ENCODE measurements at regions not wholly inside any gene's neighbourhood (a gene's known extent, or its start where the extent isn't known, plus 50 kb on each side); places are given as distances from the start of the nearest gene placed in this dataset.

DNA sequence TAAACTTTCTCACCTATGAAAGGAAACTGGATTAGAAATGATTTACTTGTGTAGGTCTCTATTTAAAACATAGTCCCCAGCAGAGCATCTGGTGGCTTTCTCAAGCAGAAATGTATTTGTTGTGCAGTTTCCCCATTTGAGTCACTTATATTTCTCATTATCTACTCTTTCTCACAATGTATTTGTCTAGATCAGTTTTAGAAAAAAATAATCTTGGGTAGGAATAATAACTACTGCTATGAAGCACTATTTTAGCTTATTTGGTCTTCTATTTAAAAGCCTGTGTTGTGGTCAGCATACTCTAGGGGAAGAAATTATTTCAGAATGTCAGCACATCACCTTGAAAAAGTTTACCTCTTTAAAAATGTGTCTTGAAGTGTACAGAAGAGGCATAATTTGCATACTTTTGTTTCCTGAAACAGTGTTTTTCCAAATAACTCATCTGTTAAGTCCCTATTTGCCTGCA, 60.9 kb upstream of the PRL start:
- TF ChIP-seq CTCF (IDR thresholded peaks at IDR 0.05) = no peak
- no peak overlapping the region for H3K27ac Mint-ChIP-seq
- intact Hi-C loops (cut with micrococcal nuclease) = no loop called here
- ChIA-PET POLR2A (no interaction called here), CTCF (no interaction called here)
- no peak overlapping the region for H3K4me3 Mint-ChIP-seq
- no peak for DNase-seq
- H3K27me3 Mint-ChIP-seq = peaks cover 5% of the 10 kb centered on the region
- ATAC-seq = no peak
- peaks cover 4% of the 10 kb centered on the region for H3K9me3 Mint-ChIP-seq
- H3K36me3 Mint-ChIP-seq (ENCODE audit: low read depth) = no peaks in the 10 kb centered on the region
- no peaks in the 10 kb centered on the region for H3K4me1 Mint-ChIP-seq (ENCODE audit: low read depth)

DNA sequence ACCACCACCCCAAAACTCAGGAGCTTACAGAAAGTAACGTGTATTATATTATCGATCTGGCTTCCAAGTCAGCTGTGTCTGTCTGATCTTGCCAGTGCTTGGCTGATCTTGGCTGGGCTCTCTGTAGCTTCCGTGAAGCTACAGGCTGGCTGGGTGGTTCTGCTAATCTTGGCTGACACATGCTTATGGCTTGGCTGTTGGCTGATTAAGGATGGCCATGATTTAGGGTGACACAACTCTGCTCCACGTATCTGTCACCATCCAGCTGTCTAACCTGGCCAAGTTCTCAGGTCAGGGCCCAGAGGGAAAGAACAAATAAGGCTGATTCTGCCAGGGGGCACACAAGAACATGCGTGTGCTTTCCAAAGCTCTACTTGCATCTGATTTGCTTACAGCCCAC, 64.7 kb upstream of the PRL start:
- Mint-ChIP-seq H3K4me1 (ENCODE audit: low read depth) (no peaks in the 10 kb centered on the region), H3K27me3 (peaks cover 2% of the 10 kb centered on the region), H3K4me3 (no peak overlapping the region), H3K27ac (no peak overlapping the region), H3K9me3 (peaks cover 4% of the 10 kb centered on the region), H3K36me3 (ENCODE audit: low read depth) (no peaks in the 10 kb centered on the region)
- POLR2A ChIA-PET = no interaction called here
- DNase-seq (no peak), ATAC-seq (no peak)
- no peak for TF ChIP-seq CTCF (IDR thresholded peaks at IDR 0.05)
- intact Hi-C loops (cut with micrococcal nuclease) = no loop called here
- CTCF ChIA-PET = no interaction called here

DNA sequence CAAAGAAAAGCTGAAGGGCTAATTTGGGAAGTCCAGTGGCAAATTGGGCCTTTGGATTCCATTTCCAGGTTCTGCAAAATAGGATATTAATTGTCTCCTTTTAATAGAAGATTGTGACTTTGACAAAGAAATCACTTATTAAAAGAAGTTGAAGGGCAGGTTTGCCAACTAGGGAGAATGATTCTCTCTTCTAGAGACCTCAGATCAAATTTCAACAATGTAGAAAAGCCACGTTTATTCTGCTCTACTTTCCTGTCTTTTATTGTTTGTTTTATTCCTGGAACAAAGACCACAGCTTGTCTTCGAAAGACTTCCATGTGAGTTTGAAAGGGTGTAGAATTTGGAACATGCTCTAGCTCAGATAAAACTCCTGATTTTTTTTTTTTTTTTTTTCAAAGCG, 65.5 kb upstream of the PRL start:
- ChIA-PET POLR2A (no interaction called here), CTCF (no interaction called here)
- DNase-seq (no peak), ATAC-seq (no peak)
- intact Hi-C loops (cut with micrococcal nuclease) = no loop called here
- H3K27ac Mint-ChIP-seq = no peak overlapping the region
- H3K4me3 Mint-ChIP-seq = no peak overlapping the region
- H3K4me1 Mint-ChIP-seq (ENCODE audit: low read depth) = no peaks in the 10 kb centered on the region
- H3K9me3 Mint-ChIP-seq = peaks cover 4% of the 10 kb centered on the region
- TF ChIP-seq CTCF (IDR thresholded peaks at IDR 0.05) = no peak
- peaks cover 2% of the 10 kb centered on the region for H3K27me3 Mint-ChIP-seq
- no peaks in the 10 kb centered on the region for H3K36me3 Mint-ChIP-seq (ENCODE audit: low read depth)

GRCh38 chr6:22363166-22363713, 66.4 kb upstream of the PRL start:
- Mint-ChIP-seq H3K36me3 (ENCODE audit: low read depth) (no peaks in the 10 kb centered on the region), H3K4me3 (no peak overlapping the region), H3K27me3 (peaks cover 2% of the 10 kb centered on the region), H3K27ac (no peak overlapping the region), H3K4me1 (ENCODE audit: low read depth) (no peaks in the 10 kb centered on the region), H3K9me3 (peaks cover 4% of the 10 kb centered on the region)
- ChIA-PET POLR2A (interaction anchor here (0.6 kb wide), 1 partner anchor 1095 kb away, joined by 5 read pairs; no protein-coding TSS in a partner anchor), CTCF (no interaction called here)
- TF ChIP-seq CTCF (IDR thresholded peaks at IDR 0.05) = no peak
- ATAC-seq (no peak), DNase-seq (no peak)
- intact Hi-C loops (cut with micrococcal nuclease) = no loop called here

GRCh38 chr6:22363714-22364239, 66.9 kb upstream of the PRL start:
- TF ChIP-seq CTCF (IDR thresholded peaks at IDR 0.05) = no peak
- ChIA-PET CTCF (no interaction called here), POLR2A (interaction anchor here (0.6 kb wide), 1 partner anchor 1095 kb away, joined by 5 read pairs; no protein-coding TSS in a partner anchor)
- ATAC-seq = no peak
- Mint-ChIP-seq H3K9me3 (peaks cover 4% of the 10 kb centered on the region), H3K4me3 (no peak overlapping the region), H3K27me3 (peaks cover 2% of the 10 kb centered on the region), H3K27ac (no peak overlapping the region), H3K4me1 (ENCODE audit: low read depth) (no peaks in the 10 kb centered on the region), H3K36me3 (ENCODE audit: low read depth) (no peaks in the 10 kb centered on the region)
- intact Hi-C loops (cut with micrococcal nuclease) = no loop called here
- no peak for DNase-seq

Data from activated CD8-positive, alpha-beta T cell treated with anti-CD3 and anti-CD28 coated beads for 36 hours (primary cell).